NCI-H2171 (cell line): ENCODE measurements at regions not wholly inside any gene's neighbourhood (a gene's known extent, or its start where the extent isn't known, plus 50 kb on each side); places are given as distances from the start of the nearest gene placed in this dataset.
"Not testable (repeated sequence)": the region's sequence is repeated elsewhere in the genome, so short reads cannot be mapped to it uniquely, and the experiment has no call there.

ENCODE experiments used
- DNase-seq: peaks from one replicate; lab custom pipeline; 2025; lab: John Stamatoyannopoulos, UW

GRCh38 chr11:44388828-44389657 is 79.1 kb upstream of the ALX4 start:
- DNase-seq = no peak

- no peak for DNase-seq
Measured at GRCh38 chr11:44389963-44390605, 80.1 kb upstream of the ALX4 start.

GRCh38 chr11:44391004-44391403 is 81.1 kb upstream of the ALX4 start:
- not testable (repeated sequence) for DNase-seq

DNA sequence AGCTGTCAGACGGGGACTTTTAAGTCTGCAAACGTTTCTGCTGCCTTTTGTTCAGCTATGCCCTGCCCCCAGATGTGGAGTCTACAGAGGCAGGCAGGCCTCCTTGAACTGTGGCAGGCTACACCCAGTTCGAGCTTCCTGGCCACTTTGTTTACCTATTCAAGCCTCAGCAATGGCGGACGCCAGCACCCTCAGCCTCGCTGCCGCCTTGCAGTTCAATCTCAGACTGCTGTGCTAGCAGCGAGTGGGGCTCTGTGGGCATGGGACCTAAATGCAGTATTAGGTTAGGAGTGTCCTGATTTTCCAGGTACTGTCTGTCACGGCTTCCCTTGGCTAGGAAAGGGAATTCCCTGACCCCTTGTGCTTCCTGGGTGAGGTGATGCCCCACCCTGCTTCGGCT is 86.8 kb upstream of the ALX4 start:
- DNase-seq = not testable (repeated sequence)

- no peak for DNase-seq
Measured at GRCh38 chr11:44397586-44398178, 87.7 kb upstream of the ALX4 start.

DNA sequence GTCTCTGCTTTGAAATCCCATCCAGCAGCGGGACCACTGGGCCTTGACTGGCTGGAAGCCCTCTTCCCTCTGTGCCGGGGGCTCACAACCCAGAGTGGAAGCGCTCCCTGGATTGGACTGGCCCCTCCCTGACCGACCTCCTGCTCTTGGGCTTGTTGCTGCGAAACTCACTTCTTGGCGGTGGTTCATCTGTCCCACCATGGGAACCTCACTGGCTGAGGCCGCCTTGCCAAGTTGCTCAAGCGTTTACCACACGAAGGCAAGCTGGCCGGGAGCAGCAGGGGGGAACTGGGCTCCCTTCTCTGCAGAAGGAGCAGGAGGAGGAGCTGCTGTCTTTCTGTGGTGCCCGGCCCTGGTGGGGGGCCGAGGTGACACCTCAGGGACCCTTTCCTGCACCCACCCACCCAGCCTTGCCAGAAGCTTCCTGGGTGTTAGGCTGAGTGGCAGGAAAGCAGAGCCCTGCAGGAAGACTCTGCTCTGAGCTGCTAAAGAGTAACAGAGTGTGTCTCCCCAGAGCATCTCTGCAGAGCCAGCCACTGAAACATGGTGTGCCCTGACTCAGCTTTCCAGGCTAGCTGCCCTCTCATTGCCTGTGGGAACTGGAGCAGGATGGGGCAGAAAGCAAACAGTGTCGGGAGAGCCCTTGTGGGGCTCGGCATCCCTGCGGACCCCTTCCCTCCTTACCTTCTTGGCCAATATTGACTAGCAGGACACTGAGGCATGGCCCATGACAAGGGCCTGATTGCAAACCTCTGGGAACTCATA is 88.5 kb upstream of the ALX4 start:
- DNase-seq = no peak

- no peak for DNase-seq
Measured at GRCh38 chr11:44399968-44400367, 90.0 kb upstream of the ALX4 start.

GRCh38 chr11:44400431-44400830 is 90.5 kb upstream of the ALX4 start:
- DNase-seq = no peak

DNA sequence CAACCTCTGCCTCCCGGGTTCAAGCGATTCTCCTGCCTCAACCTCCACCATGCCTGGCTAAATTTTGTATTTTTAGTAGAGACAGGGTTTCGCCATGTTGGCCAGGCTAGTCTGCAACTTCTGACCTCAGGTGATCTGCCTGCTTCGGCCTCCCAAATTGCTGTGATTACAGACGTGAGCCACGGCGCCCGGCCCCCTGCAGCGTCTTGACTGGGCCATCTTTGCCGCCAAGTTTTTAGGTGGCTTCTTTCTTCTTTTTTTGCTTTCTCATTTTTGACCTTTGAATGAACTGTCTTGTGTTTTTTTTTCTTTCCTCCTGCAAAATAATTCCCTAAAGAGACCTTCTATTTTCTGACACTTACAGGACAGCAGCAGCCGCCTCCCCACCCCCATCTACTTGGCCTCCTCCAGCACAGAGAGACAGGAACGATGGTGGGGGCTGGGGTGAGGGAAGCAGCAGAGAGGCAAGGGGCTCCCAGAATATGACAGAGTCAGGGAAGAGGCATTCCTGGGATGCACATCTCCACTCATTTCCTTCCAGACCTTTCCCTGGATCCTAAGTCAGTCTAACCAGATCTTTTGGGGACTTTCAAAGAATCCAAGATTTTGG is 92.6 kb upstream of the ALX4 start:
- DNase-seq = no peak

DNA sequence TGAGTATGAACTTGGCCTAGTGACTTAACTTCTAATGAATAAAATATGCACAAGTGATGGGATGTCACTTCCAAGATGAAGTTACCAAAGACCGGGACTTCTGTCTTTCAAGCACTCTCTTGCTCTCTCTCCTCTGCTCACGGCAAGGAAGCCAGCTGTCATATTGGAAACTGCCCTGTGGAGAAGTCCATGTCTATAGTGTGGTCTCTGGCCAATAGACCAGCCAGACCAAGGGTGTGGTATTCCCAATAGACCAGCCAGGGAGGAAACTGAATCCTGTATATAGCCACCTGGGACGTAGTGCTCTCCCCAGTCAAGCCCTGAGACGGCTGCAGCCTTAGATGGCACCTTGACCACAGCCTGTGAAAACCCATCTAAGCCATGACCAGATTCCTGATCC is 93.2 kb upstream of the ALX4 start:
- no peak for DNase-seq

DNA sequence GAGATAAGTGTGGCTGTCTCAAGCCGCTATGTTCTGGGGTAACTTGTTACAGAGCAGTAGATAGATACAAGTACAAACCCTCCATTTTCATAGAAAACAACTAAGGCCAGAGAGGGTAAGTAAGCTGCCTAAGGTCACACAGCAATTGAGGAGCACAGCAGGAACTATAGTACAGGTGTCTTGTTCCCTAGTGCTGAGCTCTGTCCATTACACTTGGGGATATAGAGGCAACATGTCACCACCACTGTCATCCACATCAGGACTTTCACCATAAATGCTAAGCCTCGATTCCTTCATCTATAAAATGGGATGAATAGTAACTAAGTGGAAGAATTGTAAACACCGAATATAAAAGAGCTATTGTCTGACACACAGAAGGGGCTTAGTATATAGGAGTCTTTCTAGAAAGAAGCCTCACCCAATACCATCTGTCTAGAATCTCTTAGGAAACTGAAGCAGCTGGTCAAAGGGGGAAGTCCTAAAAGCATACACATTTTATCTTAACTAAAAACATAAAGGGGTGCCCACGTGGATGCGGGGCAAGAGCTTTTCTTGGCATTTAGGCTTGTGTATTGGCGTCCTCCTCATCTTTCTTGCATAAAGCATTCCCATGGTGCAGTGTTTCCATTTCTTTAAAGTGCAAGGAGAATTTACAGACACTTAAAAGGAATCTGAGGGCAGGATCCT is 93.8 kb upstream of the ALX4 start:
- DNase-seq = no peak

- peak; percentile 58 for DNase-seq
Measured at GRCh38 chr11:44404301-44404700, 94.4 kb upstream of the ALX4 start.

- DNase-seq = no peak
Measured at GRCh38 chr11:44404736-44405395, 94.9 kb upstream of the ALX4 start.

DNA sequence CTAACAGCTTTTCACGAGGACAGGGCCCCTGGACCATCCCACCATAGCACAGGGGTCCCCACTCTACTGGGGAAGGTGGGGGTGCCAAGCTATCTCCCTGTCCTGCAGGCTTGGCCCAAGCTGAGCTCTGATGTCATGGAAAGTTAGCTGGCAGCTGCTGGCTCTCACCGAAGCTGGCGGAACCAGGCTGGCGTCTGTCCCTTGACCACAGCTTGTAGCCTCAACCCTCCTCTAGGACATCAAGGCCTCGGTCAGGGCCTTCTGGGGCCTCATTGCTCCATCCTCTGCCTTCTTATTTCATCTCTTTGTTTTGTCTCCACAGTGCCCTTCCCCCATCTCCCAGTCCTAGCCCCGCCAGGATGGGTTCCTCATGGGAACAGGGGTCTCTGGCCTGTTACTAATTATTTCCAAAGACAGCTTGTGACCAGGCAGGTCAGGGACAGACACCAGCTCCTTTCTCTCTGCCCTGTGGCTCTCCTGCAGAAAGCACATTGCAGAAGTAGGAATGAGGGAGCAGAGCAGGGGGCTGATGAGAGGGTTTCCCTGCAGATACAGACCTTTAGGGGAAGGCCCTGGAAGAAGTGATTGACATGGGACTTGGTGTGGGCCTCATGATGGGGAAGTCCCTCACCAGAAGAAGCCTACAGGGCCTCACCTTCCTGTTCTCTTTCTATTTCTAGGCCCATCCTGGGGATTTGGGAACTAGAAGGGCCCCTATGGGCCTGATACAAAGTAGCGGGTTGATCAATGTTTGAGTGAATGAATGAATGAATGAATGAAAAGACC is 97.5 kb upstream of the ALX4 start:
- DNase-seq = no peak

- no peak for DNase-seq
Measured at GRCh38 chr11:44408141-44408540, 98.2 kb upstream of the ALX4 start.

GRCh38 chr11:44408711-44409470 is 99.0 kb upstream of the ALX4 start:
- DNase-seq = no peak

DNA sequence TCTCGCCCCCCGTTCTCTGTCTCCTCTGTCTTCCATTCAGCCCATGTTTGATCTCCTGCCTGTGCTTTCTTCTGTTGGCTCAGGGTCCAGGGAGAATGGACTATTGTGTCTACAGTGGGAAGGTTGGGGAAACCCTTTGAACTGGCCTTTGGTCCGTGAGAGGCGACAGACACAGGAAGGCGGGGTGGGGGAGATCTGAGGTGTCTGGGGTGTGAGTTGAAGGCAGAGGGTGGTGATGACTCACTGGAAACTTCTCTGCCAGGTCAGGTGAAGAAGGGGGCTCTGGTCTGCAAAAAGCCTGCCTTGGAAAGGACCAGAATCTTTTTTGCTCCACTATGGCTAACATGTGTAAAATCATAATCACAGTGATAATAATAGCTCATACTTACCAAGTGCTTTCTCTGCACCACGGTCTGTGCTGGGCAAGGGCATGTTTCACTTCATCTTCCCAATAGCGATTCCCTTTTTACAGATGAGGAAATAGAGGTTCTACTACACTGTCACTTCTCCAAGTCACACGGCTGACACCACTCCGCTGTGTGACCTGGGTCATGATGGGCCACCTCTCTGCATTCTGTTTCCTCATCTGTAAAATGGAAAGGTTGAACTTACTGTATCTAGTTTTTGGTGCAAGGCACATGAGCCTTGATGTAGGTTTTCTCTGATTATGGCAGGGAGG is 99.8 kb upstream of the ALX4 start:
- DNase-seq = no peak

DNA sequence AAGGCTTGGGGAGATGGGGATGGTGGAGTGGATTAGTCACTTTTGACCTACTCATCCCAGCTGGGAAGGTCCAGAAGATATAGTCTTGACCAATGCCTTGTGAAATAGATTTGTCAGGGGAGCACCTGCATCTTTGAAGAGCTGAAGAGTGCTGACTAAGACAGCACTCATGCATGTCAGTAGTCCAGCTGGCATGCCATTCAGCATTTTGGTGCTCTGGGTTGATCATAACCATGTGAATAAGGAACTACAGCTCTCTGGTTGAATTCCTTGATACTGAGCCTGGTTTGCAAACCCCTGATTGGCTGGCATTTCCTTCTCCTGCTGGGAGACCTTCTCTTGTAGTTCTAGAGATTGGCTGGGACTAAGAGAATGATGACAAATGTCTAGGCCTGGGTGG is 106.8 kb upstream of the ALX4 start:
- no peak for DNase-seq
